Body of pancreas (tissue), 4 donors: ENCODE measurements at regions not wholly inside any gene's neighbourhood (a gene's known extent, or its start where the extent isn't known, plus 50 kb on each side); places are given as distances from the start of the nearest gene placed in this dataset.

Source experiments
- POLR2A ChIP-seq, 3 donors: fragments of 450-650 bp; IDR thresholded peaks; one replicate each; pipeline ENCODE4 v1.6.1; 2016; ENCODE audit warnings: antibody characterized with exemption in 3 of 3, mild to moderate bottlenecking in 2 of 3
- TF ChIP-seq, protein P1 (sequence below), 7 experiments: fragments of 450-650 bp in 4 of 7; fragments of 200-600 bp in 3 of 7; sonication (generic) in 3 of 7; IDR thresholded peaks; one replicate each; pipeline ENCODE4 v1.5.1; 2016 to 2019; ENCODE audit warnings: antibody characterized with exemption in 7 of 7

DNA sequence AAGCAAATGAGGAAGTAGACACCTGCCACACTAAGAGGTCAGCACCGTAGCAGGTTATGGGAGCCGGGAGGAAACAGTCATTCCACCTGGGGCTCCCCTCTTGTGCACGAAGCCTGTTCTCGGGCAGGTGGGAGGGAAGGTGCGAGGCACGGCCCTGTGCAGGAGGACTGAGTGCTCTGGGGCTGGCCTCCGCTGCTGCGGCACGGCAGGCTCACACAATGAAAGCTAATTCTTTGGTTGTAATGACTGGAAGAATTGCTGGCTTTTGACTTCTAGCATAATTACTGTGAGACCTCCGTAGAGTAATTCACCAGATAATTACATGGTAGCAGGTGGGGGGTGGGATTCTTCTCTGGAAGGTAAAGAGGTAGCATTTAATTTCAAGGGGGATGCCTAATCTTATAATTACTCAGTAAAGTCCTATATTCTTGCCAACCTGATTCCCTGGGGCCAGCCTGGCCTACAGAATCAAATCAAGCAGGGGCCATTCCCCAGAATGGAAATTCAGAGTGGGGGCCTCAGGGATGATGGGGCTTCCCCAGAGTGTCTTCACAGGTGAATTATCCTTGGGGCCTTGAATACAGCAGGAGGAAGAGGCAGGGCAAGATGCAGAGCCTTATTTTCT lies 129.1 kb downstream of the TPRA1 start:
- TF ChIP-seq POLR2A (IDR thresholded peaks at IDR 0.05): no peak
- TF ChIP-seq, protein P1, sequence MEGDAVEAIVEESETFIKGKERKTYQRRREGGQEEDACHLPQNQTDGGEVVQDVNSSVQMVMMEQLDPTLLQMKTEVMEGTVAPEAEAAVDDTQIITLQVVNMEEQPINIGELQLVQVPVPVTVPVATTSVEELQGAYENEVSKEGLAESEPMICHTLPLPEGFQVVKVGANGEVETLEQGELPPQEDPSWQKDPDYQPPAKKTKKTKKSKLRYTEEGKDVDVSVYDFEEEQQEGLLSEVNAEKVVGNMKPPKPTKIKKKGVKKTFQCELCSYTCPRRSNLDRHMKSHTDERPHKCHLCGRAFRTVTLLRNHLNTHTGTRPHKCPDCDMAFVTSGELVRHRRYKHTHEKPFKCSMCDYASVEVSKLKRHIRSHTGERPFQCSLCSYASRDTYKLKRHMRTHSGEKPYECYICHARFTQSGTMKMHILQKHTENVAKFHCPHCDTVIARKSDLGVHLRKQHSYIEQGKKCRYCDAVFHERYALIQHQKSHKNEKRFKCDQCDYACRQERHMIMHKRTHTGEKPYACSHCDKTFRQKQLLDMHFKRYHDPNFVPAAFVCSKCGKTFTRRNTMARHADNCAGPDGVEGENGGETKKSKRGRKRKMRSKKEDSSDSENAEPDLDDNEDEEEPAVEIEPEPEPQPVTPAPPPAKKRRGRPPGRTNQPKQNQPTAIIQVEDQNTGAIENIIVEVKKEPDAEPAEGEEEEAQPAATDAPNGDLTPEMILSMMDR (IDR thresholded peaks at IDR 0.05): no peak
